ENCODE measurements at regions not wholly inside any gene's neighbourhood (a gene's known extent, or its start where the extent isn't known, plus 50 kb on each side); places are given as distances from the start of the nearest gene placed in this dataset.

GRCh38 chr2:238657132-238658053 is 190.5 kb upstream of the TWIST2 start:
- DNase-seq, result no peak

GRCh38 chr2:238658054-238658407 is 189.9 kb upstream of the TWIST2 start:
- no peak for DNase-seq

GRCh38 chr2:238658820-238659219 is 189.1 kb upstream of the TWIST2 start:
- no peak for DNase-seq

GRCh38 chr2:238659231-238659630 is 188.7 kb upstream of the TWIST2 start:
- no peak for DNase-seq

GRCh38 chr2:238663586-238663985 is 184.3 kb upstream of the TWIST2 start:
- no peak for DNase-seq

- DNase-seq, result no peak
Measured at GRCh38 chr2:238665919-238666318, 182.0 kb upstream of the TWIST2 start.

- DNase-seq, result no peak
Measured at GRCh38 chr2:238666543-238666942, 181.3 kb upstream of the TWIST2 start.

GRCh38 chr2:238667008-238667407 is 180.9 kb upstream of the TWIST2 start:
- no peak for DNase-seq

- no peak for DNase-seq
Measured at GRCh38 chr2:238667639-238668038, 180.2 kb upstream of the TWIST2 start.

GRCh38 chr2:238668426-238668825 is 179.5 kb upstream of the TWIST2 start:
- DNase-seq, result no peak

- no peak for DNase-seq
Measured at GRCh38 chr2:238669046-238669445, 178.8 kb upstream of the TWIST2 start.

GRCh38 chr2:238669581-238670080 is 178.3 kb upstream of the TWIST2 start:
- no peak for DNase-seq

GRCh38 chr2:238670111-238670585 is 177.7 kb upstream of the TWIST2 start:
- DNase-seq, result no peak

- DNase-seq, result no peak
Measured at GRCh38 chr2:238682536-238682935, 165.3 kb upstream of the TWIST2 start.

GRCh38 chr2:238684362-238685326 is 163.2 kb upstream of the TWIST2 start:
- DNase-seq, result no peak

- DNase-seq, result no peak
Measured at GRCh38 chr2:238685327-238685709, 162.6 kb upstream of the TWIST2 start.

- no peak for DNase-seq
Measured at GRCh38 chr2:238685713-238686112, 162.2 kb upstream of the TWIST2 start.

GRCh38 chr2:238686223-238686622 is 161.7 kb upstream of the TWIST2 start:
- no peak for DNase-seq

GRCh38 chr2:238688193-238689153 is 159.4 kb upstream of the TWIST2 start:
- no peak for DNase-seq

- no peak for DNase-seq
Measured at GRCh38 chr2:238689331-238689730, 158.6 kb upstream of the TWIST2 start.

GRCh38 chr2:238689871-238690389 is 158.0 kb upstream of the TWIST2 start:
- no peak for DNase-seq

GRCh38 chr2:238690511-238690910 is 157.4 kb upstream of the TWIST2 start:
- no peak for DNase-seq
